AG04449 (cell line): ENCODE measurements at regions not wholly inside any gene's neighbourhood (a gene's known extent, or its start where the extent isn't known, plus 50 kb on each side); places are given as distances from the start of the nearest gene placed in this dataset.
"Not testable (repeated sequence)": the region's sequence is repeated elsewhere in the genome, so short reads cannot be mapped to it uniquely, and the experiment has no call there.

Experiments
- CTCF ChIA-PET: fragments of 350-600 bp; formaldehyde crosslinking; extraction: SDS; loops from one replicate; lab custom pipeline; 2021; ENCODE audit warnings: antibody characterized with exemption; lab: Yijun Ruan, JAX
- POLR2A ChIA-PET: fragments of 400-600, 350-600 bp; formaldehyde crosslinking; extraction: SDS; loops from one replicate; lab custom pipeline; 2020; ENCODE audit warnings: antibody characterized with exemption, inconsistent platforms; lab: Yijun Ruan, JAX
- DNase-seq: peaks from one replicate; pipeline ENCODE4 v3.0.0-alpha.2; 2010; ENCODE audit warnings: low read depth, low spot score
- H3K4me3 ChIP-seq: 2 replicates; pipeline ENCODE4 v1.5.1; 2011; ENCODE audit warnings: low read depth, mild to moderate bottlenecking, control low read depth, low read length
- CTCF ChIP-seq: IDR thresholded peaks from one replicate; pipeline ENCODE4 v1.5.1; 2011; ENCODE audit warnings: mild to moderate bottlenecking, moderate library complexity, low read length, control low read depth, inconsistent platforms; ENCODE audit not compliant: insufficient read depth; ENCODE audit errors: missing control alignments

GRCh38 chr3:89925976-89926375 lies 818.6 kb downstream of the EPHA3 start:
- CTCF ChIA-PET: no interaction called here
- POLR2A ChIA-PET: no interaction called here
- no peak for DNase-seq
- TF ChIP-seq CTCF: no peak
- H3K4me3 ChIP-seq: no peak overlapping the region

- CTCF ChIA-PET: no interaction called here
- no peak for DNase-seq
- no peak overlapping the region for H3K4me3 ChIP-seq
- TF ChIP-seq CTCF: no peak
- POLR2A ChIA-PET: no interaction called here
Observed at GRCh38 chr3:89932882-89933281, 825.5 kb downstream of the EPHA3 start.

- DNase-seq, CTCF ChIA-PET, H3K4me3 ChIP-seq, POLR2A ChIA-PET: not testable (repeated sequence)
Observed at GRCh38 chr3:89944461-89944860, 837.0 kb downstream of the EPHA3 start.

GRCh38 chr3:89946884-89947283 lies 839.5 kb downstream of the EPHA3 start:
- POLR2A ChIA-PET: no interaction called here
- DNase-seq: no peak
- no peak overlapping the region for H3K4me3 ChIP-seq
- TF ChIP-seq CTCF: no peak
- CTCF ChIA-PET: no interaction called here

GRCh38 chr3:89947337-89947954 lies 840.0 kb downstream of the EPHA3 start:
- DNase-seq: no peak
- TF ChIP-seq CTCF: no peak
- H3K4me3 ChIP-seq: no peak overlapping the region
- ChIA-PET CTCF (no interaction called here), POLR2A (no interaction called here)

GRCh38 chr3:89948008-89948407 lies 840.6 kb downstream of the EPHA3 start:
- no peak overlapping the region for H3K4me3 ChIP-seq
- DNase-seq: no peak
- no peak for TF ChIP-seq CTCF
- ChIA-PET POLR2A (no interaction called here), CTCF (no interaction called here)

- no peak for TF ChIP-seq CTCF
- no peak overlapping the region for H3K4me3 ChIP-seq
- DNase-seq: no peak
- CTCF ChIA-PET: no interaction called here
- POLR2A ChIA-PET: no interaction called here
Observed at GRCh38 chr3:89950772-89951171, 843.4 kb downstream of the EPHA3 start.
